GM18870 (cell line): ENCODE measurements at regions not wholly inside any gene's neighbourhood (a gene's known extent, or its start where the extent isn't known, plus 50 kb on each side); places are given as distances from the start of the nearest gene placed in this dataset.
"Not testable (repeated sequence)": the region's sequence is repeated elsewhere in the genome, so short reads cannot be mapped to it uniquely, and the experiment has no call there.

Experiments used
- ATAC-seq: cut with Tn5 transposase; IDR thresholded peaks from one replicate; pipeline ENCODE4 v1.9.1; 2021; ENCODE audit warnings: moderate library complexity; ENCODE audit not compliant: unreplicated experiment

- no peak for ATAC-seq
Observed at GRCh38 chr2:154507186-154507585, 191.3 kb upstream of the KCNJ3 start.

GRCh38 chr2:154518872-154519271 lies 179.6 kb upstream of the KCNJ3 start:
- no peak for ATAC-seq

GRCh38 chr2:154520951-154521350 lies 177.5 kb upstream of the KCNJ3 start:
- ATAC-seq: not testable (repeated sequence)

GRCh38 chr2:154526234-154526633 lies 172.3 kb upstream of the KCNJ3 start:
- no peak for ATAC-seq

- no peak for ATAC-seq
Observed at GRCh38 chr2:154527962-154528361, 170.5 kb upstream of the KCNJ3 start.

- no peak for ATAC-seq
Observed at GRCh38 chr2:154532004-154532403, 166.5 kb upstream of the KCNJ3 start.

GRCh38 chr2:154532763-154533162 lies 165.7 kb upstream of the KCNJ3 start:
- ATAC-seq: no peak

GRCh38 chr2:154533300-154533940 lies 165.1 kb upstream of the KCNJ3 start:
- ATAC-seq: no peak

GRCh38 chr2:154537024-154537423 lies 161.5 kb upstream of the KCNJ3 start:
- peak; percentile 66 for ATAC-seq

GRCh38 chr2:154537843-154538450 lies 160.5 kb upstream of the KCNJ3 start:
- no peak for ATAC-seq

- ATAC-seq: no peak
Observed at GRCh38 chr2:154546341-154546740, 152.2 kb upstream of the KCNJ3 start.

- no peak for ATAC-seq
Observed at GRCh38 chr2:154549869-154550268, 148.6 kb upstream of the KCNJ3 start.

- ATAC-seq: no peak
Observed at GRCh38 chr2:154551649-154552048, 146.8 kb upstream of the KCNJ3 start.

- ATAC-seq: no peak
Observed at GRCh38 chr2:154554046-154554445, 144.4 kb upstream of the KCNJ3 start.

- ATAC-seq: no peak
Observed at GRCh38 chr2:154555710-154556109, 142.8 kb upstream of the KCNJ3 start.

- ATAC-seq: peak; percentile 63
Observed at GRCh38 chr2:154556146-154556545, 142.3 kb upstream of the KCNJ3 start.

GRCh38 chr2:154556607-154557006 lies 141.9 kb upstream of the KCNJ3 start:
- no peak for ATAC-seq

GRCh38 chr2:154557906-154558305 lies 140.6 kb upstream of the KCNJ3 start:
- ATAC-seq: no peak

- ATAC-seq: no peak
Observed at GRCh38 chr2:154565433-154565832, 133.1 kb upstream of the KCNJ3 start.

- no peak for ATAC-seq
Observed at GRCh38 chr2:154568413-154568812, 130.1 kb upstream of the KCNJ3 start.

GRCh38 chr2:154570501-154570900 lies 128.0 kb upstream of the KCNJ3 start:
- ATAC-seq: no peak

GRCh38 chr2:154576699-154577098 lies 121.8 kb upstream of the KCNJ3 start:
- ATAC-seq: not testable (repeated sequence)

GRCh38 chr2:154577390-154577789 lies 121.1 kb upstream of the KCNJ3 start:
- no peak for ATAC-seq
